ENCODE measurements at regions not wholly inside any gene's neighbourhood (a gene's known extent, or its start where the extent isn't known, plus 50 kb on each side); places are given as distances from the start of the nearest gene placed in this dataset.

DNA sequence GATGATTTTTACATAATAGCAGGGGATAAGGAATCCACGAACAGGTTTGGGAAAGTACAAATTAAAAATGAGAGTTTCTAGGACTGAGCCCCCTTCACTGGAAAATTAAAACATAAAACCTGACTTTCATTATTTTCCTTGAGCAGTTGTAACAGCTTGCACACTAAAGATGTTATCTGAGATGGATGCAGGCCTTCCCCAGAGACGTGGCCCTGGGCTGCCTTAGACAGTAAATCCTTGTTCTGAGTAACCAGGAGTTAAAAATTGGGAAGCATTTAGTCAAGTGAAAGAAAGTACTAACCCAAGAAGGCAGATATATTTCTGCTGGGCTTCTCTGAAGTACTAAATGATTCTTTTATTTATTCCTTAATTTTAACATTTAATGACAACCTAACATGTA is 432.2 kb upstream of the KIF2B start:
- POLR2A ChIA-PET: no interaction called here
- dilution Hi-C loops (cut with MboI; ENCODE audit: extremely low pct_ligation_motif_present, low sequenced_read_pairs): no loop called here
- BruUV-seq (replicated peaks): no TSS peak
- Histone ChIP-seq H3K9ac (replicated peaks; ENCODE audit: extremely low read depth, insufficient read depth, low read length) (no peak overlapping the region), H3K4me3 (replicated peaks in 1 of 3; ENCODE audit: insufficient read depth in 1 of 3, low read depth in 1 of 3, low read length in 3 of 3) (no peak overlapping the region), H3K9me1 (replicated peaks; ENCODE audit: control insufficient read depth, extremely low read depth, insufficient read depth, low read length) (no peaks in the 10 kb centered on the region), H3K9me3 (replicated peaks; ENCODE audit: control insufficient read depth, insufficient read depth, low read length) (peaks cover 1% of the 10 kb centered on the region), H3K27me3 (ENCODE audit: control insufficient read depth in 2 of 2, insufficient read depth in 2 of 2, low read length in 2 of 2) (no peaks in the 10 kb centered on the region), H4K20me1 (replicated peaks; ENCODE audit: control insufficient read depth, extremely low read depth, insufficient read depth, low read length) (no peaks in the 10 kb centered on the region), H3K79me2 (ENCODE audit: control insufficient read depth, insufficient read depth, low read length) (no peaks in the 10 kb centered on the region), H3K27ac (ENCODE audit: insufficient read depth, low read depth, low read length) (no peak overlapping the region), H2AFZ (ENCODE audit: low read depth, low read length) (no peak overlapping the region), H3K36me3 (ENCODE audit: control insufficient read depth in 2 of 2, extremely low read depth in 1 of 2, insufficient read depth in 2 of 2, low read length in 2 of 2) (no peaks in the 10 kb centered on the region), H3K4me2 (ENCODE audit: insufficient read depth, low read length) (no peak overlapping the region), H3K4me1 (ENCODE audit: control insufficient read depth, extremely low read depth, insufficient read depth, low read length) (no peaks in the 10 kb centered on the region)
- DNase-seq (ENCODE audit: low read depth, low spot score): no peak
- TF ChIP-seq POLR2A (IDR thresholded peaks at IDR 0.05; ENCODE audit: low read depth, low read length) (no peak), GATA2 (IDR thresholded peaks at IDR 0.05; ENCODE audit: insufficient read depth, insufficient read length, low read depth, low read length) (no peak), MYC (IDR thresholded peaks at IDR 0.05; ENCODE audit: low read depth, low read length) (no peak), FOS (IDR thresholded peaks at IDR 0.05; ENCODE audit: borderline replicate concordance, insufficient read depth, low read length) (no peak), POLR2AphosphoS5 (IDR thresholded peaks at IDR 0.05; ENCODE audit: insufficient read depth, low read depth, low read length) (no peak), EZH2 (IDR thresholded peaks at IDR 0.05; ENCODE audit: borderline replicate concordance, low read depth, low read length, severe bottlenecking) (no peak), JUN (IDR thresholded peaks at IDR 0.05; ENCODE audit: borderline replicate concordance, insufficient read depth, insufficient read length, low read depth) (no peak)
- TF ChIP-seq, protein P1, sequence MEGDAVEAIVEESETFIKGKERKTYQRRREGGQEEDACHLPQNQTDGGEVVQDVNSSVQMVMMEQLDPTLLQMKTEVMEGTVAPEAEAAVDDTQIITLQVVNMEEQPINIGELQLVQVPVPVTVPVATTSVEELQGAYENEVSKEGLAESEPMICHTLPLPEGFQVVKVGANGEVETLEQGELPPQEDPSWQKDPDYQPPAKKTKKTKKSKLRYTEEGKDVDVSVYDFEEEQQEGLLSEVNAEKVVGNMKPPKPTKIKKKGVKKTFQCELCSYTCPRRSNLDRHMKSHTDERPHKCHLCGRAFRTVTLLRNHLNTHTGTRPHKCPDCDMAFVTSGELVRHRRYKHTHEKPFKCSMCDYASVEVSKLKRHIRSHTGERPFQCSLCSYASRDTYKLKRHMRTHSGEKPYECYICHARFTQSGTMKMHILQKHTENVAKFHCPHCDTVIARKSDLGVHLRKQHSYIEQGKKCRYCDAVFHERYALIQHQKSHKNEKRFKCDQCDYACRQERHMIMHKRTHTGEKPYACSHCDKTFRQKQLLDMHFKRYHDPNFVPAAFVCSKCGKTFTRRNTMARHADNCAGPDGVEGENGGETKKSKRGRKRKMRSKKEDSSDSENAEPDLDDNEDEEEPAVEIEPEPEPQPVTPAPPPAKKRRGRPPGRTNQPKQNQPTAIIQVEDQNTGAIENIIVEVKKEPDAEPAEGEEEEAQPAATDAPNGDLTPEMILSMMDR (IDR thresholded peaks at IDR 0.05; ENCODE audit: extremely low read depth in 1 of 2, insufficient read depth in 1 of 2, low read depth in 1 of 2, low read length in 2 of 2): no peak
- TF ChIP-seq, protein P2, sequence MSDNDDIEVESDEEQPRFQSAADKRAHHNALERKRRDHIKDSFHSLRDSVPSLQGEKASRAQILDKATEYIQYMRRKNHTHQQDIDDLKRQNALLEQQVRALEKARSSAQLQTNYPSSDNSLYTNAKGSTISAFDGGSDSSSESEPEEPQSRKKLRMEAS (IDR thresholded peaks at IDR 0.05; ENCODE audit: insufficient read depth, insufficient read length): no peak
- no peak for FAIRE-seq
- CTCF ChIA-PET: no interaction called here
- intact Hi-C loops (cut with micrococcal nuclease): no loop called here
